GM21381 (cell line): ENCODE measurements at regions not wholly inside any gene's neighbourhood (a gene's known extent, or its start where the extent isn't known, plus 50 kb on each side); places are given as distances from the start of the nearest gene placed in this dataset.

Experiments
- ATAC-seq: cut with Tn5 transposase; IDR thresholded peaks from one replicate; pipeline ENCODE4 v1.9.1; 2021; ENCODE audit warnings: mild to moderate bottlenecking, moderate library complexity; ENCODE audit not compliant: unreplicated experiment

GRCh38 chr21:39124681-39125251 is 58.5 kb downstream of the PSMG1 start:
- no peak for ATAC-seq

GRCh38 chr21:39123375-39123774 is 59.9 kb downstream of the PSMG1 start:
- ATAC-seq, result no peak

GRCh38 chr21:39121600-39122355 is 61.5 kb downstream of the PSMG1 start:
- ATAC-seq, result no peak

- no peak for ATAC-seq
Observed at GRCh38 chr21:39120876-39121599, 62.2 kb downstream of the PSMG1 start.

- no peak for ATAC-seq
Observed at GRCh38 chr21:39119891-39120290, 63.4 kb downstream of the PSMG1 start.

- no peak for ATAC-seq
Observed at GRCh38 chr21:39118604-39119215, 64.5 kb downstream of the PSMG1 start.

- no peak for ATAC-seq
Observed at GRCh38 chr21:39118061-39118460, 65.2 kb downstream of the PSMG1 start.

- ATAC-seq, result no peak
Observed at GRCh38 chr21:39117440-39117970, 65.7 kb downstream of the PSMG1 start.

GRCh38 chr21:39116761-39117439 is 66.4 kb downstream of the PSMG1 start:
- no peak for ATAC-seq

- ATAC-seq, result no peak
Observed at GRCh38 chr21:39115576-39116235, 67.5 kb downstream of the PSMG1 start.

GRCh38 chr21:39114871-39115575 is 68.2 kb downstream of the PSMG1 start:
- no peak for ATAC-seq

- no peak for ATAC-seq
Observed at GRCh38 chr21:39111931-39112550, 71.2 kb downstream of the PSMG1 start.

GRCh38 chr21:39110431-39110830 is 72.8 kb downstream of the PSMG1 start:
- ATAC-seq, result no peak

GRCh38 chr21:39109596-39110210 is 73.5 kb downstream of the PSMG1 start:
- ATAC-seq, result no peak

GRCh38 chr21:39109163-39109530 is 74.1 kb downstream of the PSMG1 start:
- no peak for ATAC-seq

GRCh38 chr21:39108291-39109162 is 74.7 kb downstream of the PSMG1 start:
- no peak for ATAC-seq

- ATAC-seq, result no peak
Observed at GRCh38 chr21:39107739-39108138, 75.5 kb downstream of the PSMG1 start.
